Inflammatory macrophage treated with lipopolysaccharide for 1 hour (primary cell): ENCODE measurements at regions not wholly inside any gene's neighbourhood (a gene's known extent, or its start where the extent isn't known, plus 50 kb on each side); places are given as distances from the start of the nearest gene placed in this dataset.

Experiments
- DNase-seq, 2 donors: peaks; one replicate each; pipeline ENCODE4 v3.0.0-alpha.2; 2020 to 2022

GRCh38 chr18:34595690-34596089, 114.4 kb upstream of the DTNA start:
- no peak for DNase-seq

- DNase-seq, result no peak
These were observed 111.9 kb upstream of the DTNA start for GRCh38 chr18:34598120-34598635.

- DNase-seq, result peak; percentile 3 to 14
These were observed 109.9 kb upstream of the DTNA start for GRCh38 chr18:34600158-34600557.

- DNase-seq, result no peak
These were observed 109.0 kb upstream of the DTNA start for GRCh38 chr18:34600874-34601656.

- DNase-seq, result peak in 1 of 2 donors; percentile 13
These were observed 105.5 kb upstream of the DTNA start for GRCh38 chr18:34604591-34604990.

GRCh38 chr18:34606851-34607250, 103.2 kb upstream of the DTNA start:
- no peak for DNase-seq

GRCh38 chr18:34608064-34608463, 102.0 kb upstream of the DTNA start:
- DNase-seq, result no peak

GRCh38 chr18:34609986-34610648, 100.0 kb upstream of the DTNA start:
- DNase-seq, result no peak

GRCh38 chr18:34611904-34612303, 98.2 kb upstream of the DTNA start:
- DNase-seq, result no peak

- DNase-seq, result no peak
These were observed 89.7 kb upstream of the DTNA start for GRCh38 chr18:34620258-34620861.

- DNase-seq, result no peak
These were observed 86.5 kb upstream of the DTNA start for GRCh38 chr18:34623557-34623956.

GRCh38 chr18:34624551-34624950, 85.5 kb upstream of the DTNA start:
- no peak for DNase-seq

GRCh38 chr18:34626404-34627136, 83.5 kb upstream of the DTNA start:
- no peak for DNase-seq

- no peak for DNase-seq
These were observed 82.8 kb upstream of the DTNA start for GRCh38 chr18:34627137-34627920.

- no peak for DNase-seq
These were observed 78.8 kb upstream of the DTNA start for GRCh38 chr18:34631093-34631966.

- DNase-seq, result no peak
These were observed 77.8 kb upstream of the DTNA start for GRCh38 chr18:34632321-34632720.

- DNase-seq, result no peak
These were observed 76.7 kb upstream of the DTNA start for GRCh38 chr18:34633368-34633767.

- DNase-seq, result no peak
These were observed 72.8 kb upstream of the DTNA start for GRCh38 chr18:34637094-34637801.

- no peak for DNase-seq
These were observed 70.4 kb upstream of the DTNA start for GRCh38 chr18:34639687-34640086.

GRCh38 chr18:34640276-34640675, 69.8 kb upstream of the DTNA start:
- DNase-seq, result no peak

GRCh38 chr18:34643989-34644388, 66.1 kb upstream of the DTNA start:
- DNase-seq, result no peak
